HK-2 (cell line): ENCODE measurements at regions not wholly inside any gene's neighbourhood (a gene's known extent, or its start where the extent isn't known, plus 50 kb on each side); places are given as distances from the start of the nearest gene placed in this dataset.
"Not testable (repeated sequence)": the region's sequence is repeated elsewhere in the genome, so short reads cannot be mapped to it uniquely, and the experiment has no call there.

Experiments used
- DNase-seq: peaks from one replicate; pipeline ENCODE4 v3.0.0-alpha.2; 2018; ENCODE audit not compliant: unreplicated experiment

DNA sequence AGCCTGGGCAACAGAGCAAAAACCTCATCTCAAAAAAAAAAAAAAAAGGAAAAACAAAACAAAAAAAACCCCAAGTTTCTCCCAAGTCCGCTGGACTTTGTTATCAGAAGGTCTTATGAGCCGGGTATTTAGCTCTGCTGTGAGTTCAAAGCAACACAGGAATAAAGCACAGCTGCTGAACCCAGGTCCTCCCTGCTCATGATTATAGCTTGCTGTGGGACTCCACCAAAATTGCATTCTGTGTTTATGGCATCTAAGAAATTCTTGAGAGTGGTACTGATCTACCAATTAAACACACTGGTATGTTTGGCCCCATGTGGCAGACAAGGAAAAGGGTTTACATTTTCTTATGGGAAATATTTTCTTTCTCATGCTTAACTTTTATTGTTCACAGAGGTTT is 93.6 kb upstream of the NEDD9 start:
- DNase-seq, result no peak

DNA sequence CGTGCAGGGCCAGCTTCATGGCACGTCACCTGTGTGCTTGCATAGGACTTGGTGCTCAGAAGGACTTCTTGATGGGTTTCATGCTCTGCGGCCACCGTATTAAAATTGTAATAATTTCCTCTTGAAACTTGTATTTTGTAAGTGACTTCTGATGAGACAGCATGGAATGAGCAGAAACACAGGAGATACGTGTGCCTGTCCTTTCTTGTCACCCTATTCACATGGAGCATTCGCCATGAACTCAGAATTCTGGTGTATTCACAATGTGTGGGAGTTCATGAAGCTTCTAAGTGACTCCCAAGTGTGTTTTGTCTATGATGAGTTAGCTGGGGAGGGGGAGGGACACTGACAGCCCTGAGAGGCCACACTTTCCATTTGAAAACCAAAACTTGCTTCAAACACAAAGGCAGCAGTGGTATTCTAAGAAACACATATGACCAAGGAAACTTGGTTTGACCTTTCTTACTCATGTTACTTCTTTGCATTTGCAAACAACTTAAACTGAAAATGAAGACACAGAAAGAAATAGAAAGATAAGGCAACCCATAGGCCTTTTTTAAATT is 92.1 kb upstream of the NEDD9 start:
- DNase-seq, result no peak

DNA sequence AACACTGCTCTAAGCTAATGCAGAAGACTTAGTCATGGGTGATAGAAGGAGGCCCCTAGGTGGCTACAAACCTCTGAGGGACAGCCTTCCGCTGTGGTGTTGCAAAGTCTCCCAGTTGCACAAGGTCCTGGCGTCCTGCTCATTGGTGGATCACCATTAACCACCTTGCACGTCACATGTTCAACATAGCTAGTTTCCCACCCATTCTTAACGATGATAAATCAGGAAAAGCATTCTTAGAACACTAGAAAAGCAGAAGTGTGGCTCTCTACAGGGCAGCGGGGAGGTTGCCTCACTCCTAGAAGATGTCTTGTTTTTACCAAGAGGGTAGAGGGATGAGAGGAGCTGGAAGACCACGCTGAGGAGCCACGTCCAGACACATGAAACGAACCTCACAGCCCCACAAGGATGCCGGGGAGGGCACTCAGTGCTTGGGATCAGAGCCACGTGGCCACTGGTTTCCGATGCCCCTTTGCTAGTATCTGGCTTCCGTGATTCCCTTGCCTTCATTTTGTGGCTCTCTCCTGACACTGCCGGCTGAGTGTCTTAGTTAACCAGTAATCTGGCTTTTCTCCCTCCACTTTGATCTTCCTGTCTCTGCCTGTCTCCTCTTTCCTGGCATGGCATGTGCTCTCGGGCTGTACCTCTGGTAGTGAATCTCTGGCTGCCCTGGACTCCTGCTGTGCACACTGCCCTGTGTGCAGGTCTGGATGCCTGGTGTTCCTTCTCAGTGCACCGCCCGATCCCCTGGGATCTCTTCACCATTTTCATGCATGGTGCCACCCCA is 91.4 kb upstream of the NEDD9 start:
- DNase-seq, result no peak

DNA sequence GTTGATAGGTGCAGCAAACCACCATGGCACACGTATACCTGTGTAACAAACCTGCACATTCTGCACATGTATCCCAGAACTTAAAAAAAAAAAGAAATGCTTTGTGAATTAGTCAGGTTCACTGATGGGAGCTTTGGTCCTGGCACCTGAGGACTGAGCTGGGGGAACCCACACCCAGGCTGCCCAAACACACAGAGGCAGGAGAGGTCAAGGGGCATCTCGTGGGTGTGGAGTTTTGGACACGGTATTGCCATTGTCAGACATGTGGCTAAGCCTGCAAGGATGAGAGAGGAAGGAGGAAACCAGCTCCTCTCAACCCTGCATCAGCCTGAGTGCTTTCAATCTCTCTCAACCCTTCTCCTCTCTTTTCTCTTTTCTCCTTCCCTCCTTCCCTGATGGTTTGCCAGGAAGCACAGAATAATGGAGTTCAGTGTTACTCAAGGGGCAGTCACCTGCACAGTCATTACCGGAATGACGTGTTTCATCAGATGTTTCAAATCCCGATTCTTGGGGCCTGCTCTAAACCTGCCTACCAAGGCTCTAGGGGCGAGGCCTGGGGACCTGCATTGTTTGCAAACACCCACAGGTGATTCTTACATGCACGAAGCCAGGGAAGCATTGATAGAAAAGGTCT is 89.9 kb upstream of the NEDD9 start:
- DNase-seq, result no peak

DNA sequence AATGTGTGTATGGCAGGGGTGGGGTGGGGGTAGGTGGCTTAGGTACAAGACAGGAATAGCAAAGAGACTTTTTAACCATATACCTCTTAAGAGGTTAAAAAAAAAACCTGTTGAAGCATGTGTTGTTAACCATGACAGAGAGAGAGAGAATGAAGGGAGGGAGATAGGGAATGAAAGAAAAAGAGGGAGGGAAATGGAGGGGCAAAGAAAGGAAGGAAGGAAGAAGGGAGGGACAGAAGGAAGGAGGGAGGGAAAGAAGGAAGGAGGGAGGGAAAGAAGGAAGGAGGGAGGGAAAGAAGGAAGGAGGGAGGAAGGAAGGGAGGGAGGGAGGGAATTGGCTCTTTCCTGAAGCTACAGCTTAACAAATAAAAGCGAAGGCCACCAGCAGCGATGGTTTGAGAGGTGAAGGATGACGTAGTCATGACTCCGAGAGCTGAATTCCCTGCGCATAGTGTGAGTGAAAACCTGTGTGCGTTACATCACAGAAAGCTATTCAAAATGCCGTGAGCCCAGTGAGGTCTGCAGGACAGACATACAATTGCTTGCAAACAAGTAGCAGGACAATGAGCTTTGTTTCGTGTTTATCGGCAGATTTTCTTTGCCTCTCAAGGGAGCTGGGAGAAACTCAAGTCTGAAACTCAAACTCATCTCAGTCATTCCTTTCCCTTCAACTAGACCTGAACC is 88.6 kb upstream of the NEDD9 start:
- no peak for DNase-seq

DNA sequence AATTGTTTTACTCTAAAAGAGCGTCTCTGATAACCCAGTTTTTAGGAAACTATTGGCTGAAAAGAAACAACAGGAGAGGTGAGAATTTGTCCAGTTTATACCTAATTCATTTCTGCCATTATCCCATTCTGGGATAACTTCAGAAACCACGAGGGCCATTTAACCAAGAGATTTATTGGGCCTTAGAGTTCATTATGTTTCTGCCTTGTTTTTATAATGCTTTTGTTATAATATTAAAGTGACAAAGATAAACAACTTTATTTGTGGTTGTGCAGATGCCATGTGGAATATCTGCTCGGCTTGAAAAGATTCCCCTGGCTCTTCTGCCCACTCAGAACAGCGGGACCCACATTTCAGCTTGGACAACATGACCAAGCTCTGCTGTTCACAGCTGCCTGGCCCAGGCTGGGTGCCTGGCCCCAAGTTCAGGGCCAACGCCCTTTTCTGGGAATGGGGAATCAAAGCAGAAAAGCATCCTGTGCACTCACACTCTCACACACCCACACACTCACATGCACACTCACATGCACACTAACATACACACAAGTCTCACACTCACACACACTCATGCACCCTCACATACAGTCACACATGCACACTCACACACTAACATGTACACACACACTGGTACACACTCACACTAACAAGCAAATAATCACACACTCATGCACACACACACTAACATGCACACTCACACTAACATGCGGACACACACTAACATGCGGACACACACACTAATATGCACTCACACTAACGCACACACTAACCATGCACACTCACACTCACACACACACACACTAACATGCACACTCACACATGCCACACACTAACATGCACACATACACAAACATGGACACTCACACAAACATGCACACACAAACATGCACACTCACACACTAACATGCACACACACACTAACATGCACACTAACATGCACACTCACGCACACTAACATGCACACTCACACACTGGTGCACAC is 86.7 kb upstream of the NEDD9 start:
- DNase-seq, result no peak

DNA sequence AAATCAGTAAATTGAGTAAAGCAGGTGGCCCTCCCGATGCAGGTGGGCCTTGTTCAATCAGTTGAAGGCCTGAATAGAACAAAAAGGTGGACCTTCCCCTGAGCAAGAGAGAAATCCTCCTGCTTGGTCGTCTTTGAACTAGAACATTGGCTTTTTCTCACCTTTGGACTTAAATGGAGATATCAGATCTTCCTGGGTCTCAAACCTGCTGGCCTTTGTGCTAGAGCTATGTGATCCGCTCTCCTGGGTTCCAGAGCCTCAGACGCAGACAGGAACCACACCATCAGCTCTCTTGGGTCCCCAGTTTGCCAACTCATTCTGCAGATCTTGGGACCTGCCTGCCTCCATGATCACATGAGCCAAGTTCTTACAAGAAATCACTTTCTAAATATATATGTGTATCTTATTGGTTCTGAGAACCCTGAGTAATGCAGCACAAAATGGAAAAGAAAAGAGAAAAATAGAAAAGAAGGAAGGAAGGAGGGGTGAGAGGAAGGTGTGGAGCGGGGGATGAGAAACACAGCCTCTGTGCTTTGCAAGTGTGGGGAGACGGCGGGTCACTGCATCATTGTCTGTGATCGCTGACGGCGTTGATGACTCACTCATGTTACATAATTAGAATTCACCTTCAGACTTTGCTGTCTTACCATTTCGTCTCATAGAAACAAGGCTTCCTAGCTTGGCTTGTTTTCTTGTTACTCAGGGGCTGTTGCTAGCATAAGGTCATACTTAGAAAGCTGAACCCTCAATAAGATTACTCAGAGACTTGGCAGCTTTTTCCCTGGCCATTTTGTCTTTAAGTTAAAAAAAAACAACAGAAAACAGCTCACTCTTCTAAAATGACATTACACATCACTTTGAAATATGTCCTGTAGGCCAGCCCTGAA is 85.7 kb upstream of the NEDD9 start:
- DNase-seq, result peak; percentile 67

DNA sequence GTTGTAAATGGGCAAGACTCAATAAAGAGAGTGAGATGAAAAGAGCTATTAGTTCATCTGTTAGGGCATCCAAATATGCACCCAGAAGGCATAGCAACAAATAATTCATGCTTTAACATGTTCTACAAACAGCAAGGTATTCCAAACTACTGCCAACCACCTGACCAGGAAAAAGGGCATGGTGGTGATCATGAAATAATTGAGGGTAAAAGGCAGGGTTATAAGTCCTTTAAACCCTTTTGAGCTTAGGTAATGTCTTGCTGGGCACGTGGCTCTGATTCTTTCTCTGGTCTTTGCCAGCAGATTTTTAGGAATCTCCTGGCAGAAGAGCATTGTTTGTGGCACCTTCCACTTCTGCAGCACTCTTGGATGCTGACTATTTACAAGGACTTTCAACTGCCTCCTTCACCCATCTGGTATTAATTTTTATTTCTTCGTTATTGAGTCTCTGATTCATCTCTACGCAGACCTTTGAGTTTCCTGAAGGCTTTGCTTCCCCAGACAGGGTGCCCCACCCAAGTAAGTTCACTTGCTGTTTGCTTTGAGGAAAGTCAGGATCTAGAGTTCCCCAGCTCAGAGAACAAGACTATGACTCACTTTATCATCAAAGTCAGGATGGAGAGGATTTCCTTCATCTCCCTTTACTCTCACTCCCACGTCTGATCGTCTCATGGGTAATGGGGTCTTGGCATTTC is 83.4 kb upstream of the NEDD9 start:
- DNase-seq, result no peak

DNA sequence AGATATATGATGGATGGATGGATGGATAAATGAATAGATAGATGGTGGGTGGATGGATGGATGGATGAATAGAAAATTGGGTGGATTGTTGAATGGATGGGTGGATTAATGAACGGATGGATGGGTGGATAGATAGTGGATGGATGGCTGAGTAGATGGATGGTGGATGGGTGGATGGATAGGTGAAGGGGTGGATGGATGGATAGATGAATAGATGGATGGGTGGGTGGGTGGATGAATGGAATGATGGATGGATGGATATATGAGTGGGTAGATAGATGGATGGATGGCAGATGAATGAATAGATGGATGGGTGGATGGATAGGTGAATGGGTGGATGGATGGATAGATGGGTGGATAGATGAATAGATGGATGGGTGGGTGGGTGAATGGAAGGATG is 80.7 kb upstream of the NEDD9 start:
- no peak for DNase-seq

DNA sequence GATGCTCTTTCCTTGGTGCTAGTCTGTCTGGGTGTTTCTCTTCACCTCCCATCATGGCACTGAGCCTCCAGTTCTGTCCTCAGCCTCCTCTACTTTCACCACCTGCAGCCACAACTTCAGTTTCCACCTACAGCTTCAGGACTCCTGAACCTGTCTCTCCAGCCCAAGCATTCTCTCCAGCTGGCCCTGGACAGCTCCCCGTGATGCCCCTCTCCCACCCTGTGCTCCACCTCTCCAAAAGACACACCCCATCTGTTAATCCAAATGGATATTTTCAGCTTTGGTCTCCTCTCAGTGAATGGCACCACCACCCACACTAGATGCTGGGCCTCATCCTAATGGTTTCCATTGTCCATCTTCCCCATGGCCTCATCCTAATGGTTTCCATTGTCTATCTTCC is 79.5 kb upstream of the NEDD9 start:
- DNase-seq, result no peak

DNA sequence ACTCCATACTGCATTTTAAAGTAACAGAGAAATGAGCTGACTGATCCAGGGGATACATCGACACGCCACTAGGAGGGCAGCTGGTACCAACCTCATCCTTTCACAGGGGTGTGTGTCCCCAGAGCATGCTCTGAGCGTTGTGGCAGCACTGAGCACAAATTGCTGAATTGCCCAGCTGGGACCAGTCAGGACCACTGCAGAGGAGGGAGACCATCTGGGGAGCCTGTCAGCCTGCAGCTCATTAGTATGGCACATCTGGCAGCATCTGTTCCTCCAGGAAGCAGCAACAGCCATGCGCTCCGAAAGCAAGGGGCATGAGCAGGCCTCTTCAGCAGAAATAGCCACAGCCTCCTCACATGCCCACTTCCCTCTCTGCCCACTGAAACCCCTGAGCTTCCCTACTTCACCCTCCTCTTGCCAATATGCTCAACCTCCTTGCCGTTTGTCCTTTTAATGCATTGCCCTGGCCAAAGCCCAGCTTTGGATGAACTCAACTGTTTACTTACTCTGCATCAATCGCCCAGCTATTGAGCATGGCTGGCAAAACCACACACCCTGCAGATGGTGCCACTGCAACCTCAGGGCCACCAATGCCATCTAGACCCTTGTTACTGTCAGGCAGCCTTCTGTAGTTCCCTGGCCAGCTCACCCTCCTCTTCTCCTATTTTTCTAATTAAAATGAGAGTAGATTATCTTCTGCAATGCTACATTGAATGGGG is 77.6 kb upstream of the NEDD9 start:
- DNase-seq, result no peak

DNA sequence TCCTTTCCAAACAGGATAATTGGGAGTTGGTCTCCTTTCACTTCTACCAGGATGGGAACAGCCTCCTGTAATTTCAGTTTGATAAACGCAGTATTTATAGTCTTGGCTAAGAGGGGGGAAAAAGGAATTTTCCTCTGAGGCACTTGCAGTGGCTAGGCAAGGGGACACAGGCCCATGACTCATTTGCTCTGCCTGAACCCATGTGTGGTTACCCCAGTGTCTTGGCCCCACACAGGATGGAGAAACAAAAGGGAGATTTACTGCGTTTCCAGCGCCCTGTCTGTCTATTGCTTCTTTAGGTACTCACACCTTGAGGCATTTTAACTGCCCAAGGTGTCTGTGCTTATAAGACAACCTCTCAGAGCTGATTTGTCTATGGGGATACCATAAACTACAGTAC is 74.8 kb upstream of the NEDD9 start:
- DNase-seq, result no peak

DNA sequence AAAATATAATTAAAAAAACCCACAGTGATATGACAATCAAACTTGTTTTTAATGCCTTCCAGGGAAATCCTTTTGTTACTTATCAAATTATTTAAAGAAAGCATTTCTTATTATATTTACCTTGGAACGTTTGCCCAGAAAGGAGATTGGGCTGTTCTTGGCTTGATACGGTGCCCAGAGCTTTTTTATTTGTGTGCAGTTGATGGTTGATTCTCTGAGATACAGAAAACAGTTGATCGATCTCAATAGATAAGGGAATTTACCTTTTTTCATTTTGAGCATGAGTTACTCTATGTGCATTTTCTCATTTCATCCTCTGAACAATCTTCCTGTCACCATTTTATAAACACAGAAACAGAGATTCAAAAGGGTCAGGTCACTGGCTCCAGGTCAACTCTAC is 72.5 kb upstream of the NEDD9 start:
- no peak for DNase-seq

DNA sequence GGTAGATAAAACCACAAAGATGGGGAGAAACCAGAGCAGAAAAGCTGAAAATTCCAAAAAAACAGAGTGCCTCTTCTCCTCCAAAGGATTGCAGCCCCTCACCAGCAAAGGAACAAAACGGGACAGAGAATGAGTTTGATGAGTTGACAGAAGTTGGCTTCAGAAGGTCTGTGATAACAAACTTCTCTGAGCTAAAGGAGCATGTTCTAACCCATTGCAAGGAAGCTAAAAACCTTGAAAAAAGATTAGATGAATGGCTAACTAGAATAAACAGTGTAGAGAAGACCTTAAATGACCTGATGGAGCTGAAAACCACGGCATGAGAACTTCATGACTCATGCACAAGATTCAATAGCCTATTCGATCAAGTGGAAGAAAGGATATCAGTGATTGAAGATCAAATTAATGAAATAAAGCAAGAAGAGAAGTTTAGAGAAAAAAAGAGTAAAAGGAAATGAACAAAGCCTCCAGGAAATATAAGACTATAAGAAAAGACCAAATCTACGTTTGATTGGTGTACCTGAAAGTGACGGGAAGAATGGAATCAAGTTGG is 67.5 kb upstream of the NEDD9 start:
- not testable (repeated sequence) for DNase-seq

DNA sequence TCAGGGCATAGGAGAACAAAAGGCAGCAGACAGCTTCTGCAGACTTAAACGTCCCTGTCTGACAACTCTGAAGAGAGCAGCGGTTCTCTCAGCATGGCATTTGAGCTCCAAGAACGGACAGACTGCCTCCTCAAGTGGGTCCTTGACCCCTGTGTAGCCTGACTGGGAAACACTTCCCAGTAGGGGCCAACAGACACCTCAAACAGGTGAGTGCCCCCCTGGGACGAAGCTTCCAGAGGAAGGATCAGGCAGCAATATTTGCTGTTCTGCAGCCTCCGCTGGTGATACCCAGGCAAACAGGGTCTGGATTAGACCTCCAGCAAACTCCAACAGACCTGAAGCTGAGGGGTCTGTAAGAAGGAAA is 66.9 kb upstream of the NEDD9 start:
- not testable (repeated sequence) for DNase-seq

DNA sequence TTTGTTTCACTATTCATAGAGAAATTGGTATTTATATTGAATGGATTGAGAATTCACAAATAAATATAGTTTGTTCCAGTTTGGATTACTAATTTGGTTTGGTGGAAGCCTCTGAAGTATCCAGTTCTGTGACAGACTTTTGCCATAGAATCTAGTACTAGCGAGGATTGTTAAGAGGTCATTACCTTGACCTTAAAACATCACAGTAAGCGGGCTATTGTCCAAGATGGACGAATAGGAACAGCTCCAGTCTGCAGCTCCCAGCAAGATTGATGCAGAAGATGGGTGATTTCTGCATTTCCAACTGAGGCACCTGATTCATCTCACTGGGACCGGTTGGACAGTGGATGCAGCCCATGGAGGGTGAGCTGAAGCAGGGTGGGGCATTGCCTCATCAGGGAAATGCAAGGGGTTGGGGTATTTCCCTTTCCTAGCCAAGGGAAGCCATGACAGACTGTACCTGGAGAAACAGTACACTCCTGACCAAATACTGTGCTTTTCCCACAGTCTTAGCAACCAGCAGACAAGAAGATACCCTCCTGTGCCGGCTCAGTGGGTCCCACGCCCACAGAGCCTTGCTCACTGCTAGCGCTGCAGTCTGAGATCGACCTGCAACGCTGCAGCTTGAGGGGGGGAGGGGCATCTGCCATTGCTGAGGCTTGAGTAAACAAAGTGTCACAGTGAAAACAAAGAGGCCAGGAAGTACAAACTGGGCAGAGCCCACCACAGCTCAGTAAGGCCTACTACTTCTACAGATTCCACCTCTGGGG is 66.4 kb upstream of the NEDD9 start:
- no peak for DNase-seq

DNA sequence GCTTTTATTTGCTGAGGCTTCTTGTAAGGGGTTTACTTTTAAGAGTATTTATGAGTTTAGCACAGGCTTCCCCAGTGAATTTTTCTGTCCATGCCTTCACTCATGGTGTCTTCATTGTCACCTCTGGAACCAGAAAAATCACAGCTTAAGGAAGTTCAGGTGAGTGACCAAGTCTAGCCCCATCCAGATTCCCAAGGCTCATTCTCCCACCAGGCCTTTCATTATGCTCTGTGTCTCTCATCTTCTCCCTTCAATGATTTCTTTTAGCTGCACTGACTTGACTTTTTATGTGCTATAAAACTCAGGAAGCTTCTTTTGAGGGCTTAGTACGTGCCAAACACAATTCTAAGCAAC is 64.9 kb upstream of the NEDD9 start:
- no peak for DNase-seq
